Trophoblast cell (in vitro differentiated cells and primary cell): ENCODE measurements at regions not wholly inside any gene's neighbourhood (a gene's known extent, or its start where the extent isn't known, plus 50 kb on each side); places are given as distances from the start of the nearest gene placed in this dataset.

Experiments
- DNase-seq, 2 donors: peaks; one replicate each; pipeline ENCODE4 v3.0.0-alpha.2; 2016
- H2AFZ ChIP-seq: 2 replicates; pipeline ENCODE4 v1.6.1; 2013; ENCODE audit warnings: low read length, moderate library complexity, mild to moderate bottlenecking; ENCODE audit not compliant: insufficient read depth, poor library complexity
- H2AK5ac ChIP-seq: 2 replicates; pipeline ENCODE4 v1.6.1; 2013; ENCODE audit warnings: mild to moderate bottlenecking, low read length
- H2BK120ac ChIP-seq: 2 replicates; pipeline ENCODE4 v1.6.1; 2013; ENCODE audit warnings: low read length, mild to moderate bottlenecking, moderate library complexity; ENCODE audit not compliant: insufficient read depth, poor library complexity
- H2BK12ac ChIP-seq: 2 replicates; pipeline ENCODE4 v1.6.1; 2013; ENCODE audit warnings: mild to moderate bottlenecking, low read length, moderate library complexity
- H2BK5ac ChIP-seq: 2 replicates; pipeline ENCODE4 v1.6.1; 2013; ENCODE audit warnings: low read length, low read depth, moderate library complexity, mild to moderate bottlenecking; ENCODE audit not compliant: poor library complexity
- H3K14ac ChIP-seq: 2 replicates; pipeline ENCODE4 v1.6.1; 2013; ENCODE audit warnings: mild to moderate bottlenecking, low read length
- H3K18ac ChIP-seq: 2 replicates; pipeline ENCODE4 v1.6.1; 2013; ENCODE audit warnings: mild to moderate bottlenecking, low read length
- H3K23ac ChIP-seq: 2 replicates; pipeline ENCODE4 v1.6.1; 2013; ENCODE audit warnings: low read length
- H3K27ac ChIP-seq: 2 replicates; pipeline ENCODE4 v1.5.1; 2013; ENCODE audit warnings: low read depth, mild to moderate bottlenecking, inconsistent platforms, low read length, moderate library complexity
- H3K27me3 ChIP-seq: 2 replicates; pipeline ENCODE4 v1.6.1; 2013; ENCODE audit warnings: inconsistent platforms, mild to moderate bottlenecking, low read length, moderate library complexity; ENCODE audit not compliant: insufficient read depth
- H3K36me3 ChIP-seq, 2 experiments: 1 replicate in 1 of 2; 2 replicates in 1 of 2; pipeline ENCODE4 v1.6.1; 2013; ENCODE audit warnings: low read length in 2 of 2, mild to moderate bottlenecking in 2 of 2, moderate library complexity in 1 of 2; ENCODE audit not compliant: insufficient read depth in 2 of 2, control insufficient read depth in 1 of 2
- H3K4ac ChIP-seq: 2 replicates; pipeline ENCODE4 v1.6.1; 2013; ENCODE audit warnings: low read depth, mild to moderate bottlenecking, low read length, moderate library complexity
- H3K4me1 ChIP-seq, 2 experiments: 1 replicate in 1 of 2; 2 replicates in 1 of 2; pipeline ENCODE4 v1.6.1; 2013; ENCODE audit warnings: low read length in 2 of 2, mild to moderate bottlenecking in 2 of 2, moderate library complexity in 1 of 2; ENCODE audit not compliant: insufficient read depth in 2 of 2, control insufficient read depth in 1 of 2
- H3K4me2 ChIP-seq: 2 replicates; pipeline ENCODE4 v1.6.1; 2013; ENCODE audit warnings: inconsistent platforms, mild to moderate bottlenecking, low read length, moderate library complexity
- H3K4me3 ChIP-seq: 2 replicates; pipeline ENCODE4 v1.5.1; 2013; ENCODE audit warnings: mild to moderate bottlenecking, low read depth, low read length, inconsistent platforms
- H3K79me1 ChIP-seq: one replicate; pipeline ENCODE4 v1.6.1; 2013; ENCODE audit warnings: low read length
- H3K79me2 ChIP-seq: 2 replicates; pipeline ENCODE4 v1.6.1; 2013; ENCODE audit warnings: low read length, mild to moderate bottlenecking; ENCODE audit not compliant: control insufficient read depth, insufficient read depth, poor library complexity
- H3K9ac ChIP-seq: 2 replicates; pipeline ENCODE4 v1.6.1; 2013; ENCODE audit warnings: mild to moderate bottlenecking, low read length
- H3K9me3 ChIP-seq: 2 replicates; pipeline ENCODE4 v1.6.1; 2013; ENCODE audit warnings: low read depth, mild to moderate bottlenecking, control low read depth, inconsistent platforms, low read length; ENCODE audit not compliant: insufficient read depth
- H4K12ac ChIP-seq: 2 replicates; pipeline ENCODE4 v1.6.1; 2013; ENCODE audit warnings: low read depth, mild to moderate bottlenecking, low read length, moderate library complexity
- H4K8ac ChIP-seq: 2 replicates; pipeline ENCODE4 v1.6.1; 2013; ENCODE audit warnings: low read depth, mild to moderate bottlenecking, low read length, moderate library complexity
- H4K91ac ChIP-seq: one replicate; pipeline ENCODE4 v1.6.1; 2013; ENCODE audit warnings: low read depth, mild to moderate bottlenecking, low read length, moderate library complexity
- WGBS: extraction: QIAGEN DNeasy Blood & Tissue Kit; methylation state at CpG from one replicate; pipeline ENCODE4 v1.1.7; 2013; ENCODE audit warnings: missing lambda C conversion rate; ENCODE audit not compliant: insufficient read length, insufficient coverage; ENCODE audit errors: extremely low coverage; 5-methylcytosine and 5-hydroxymethylcytosine counted together

GRCh38 chr2:147356157-147356556, 488.7 kb upstream of the ACVR2A start:
- no CpG with 5 or more reads among the region's 4 CpGs for WGBS
- H3K27me3 ChIP-seq, result no peaks in the 10 kb centered on the region
- no peaks in the 10 kb centered on the region for H3K36me3 ChIP-seq
- no peak overlapping the region for H4K91ac ChIP-seq
- no peak overlapping the region for H2BK5ac ChIP-seq
- H2AFZ ChIP-seq, result no peak overlapping the region
- peaks cover 0 to 3% of the 10 kb centered on the region in 2 experiments for H3K4me1 ChIP-seq
- no peaks in the 10 kb centered on the region for H3K9me3 ChIP-seq
- no peak for DNase-seq
- H3K9ac ChIP-seq, result no peak overlapping the region
- no peak overlapping the region for H3K23ac ChIP-seq
- H4K12ac ChIP-seq, result no peak overlapping the region
- no peaks in the 10 kb centered on the region for H3K79me1 ChIP-seq
- no peak overlapping the region for H3K4me3 ChIP-seq
- no peak overlapping the region for H3K4ac ChIP-seq
- H2BK12ac ChIP-seq, result no peak overlapping the region
- H3K4me2 ChIP-seq, result no peak overlapping the region
- H3K14ac ChIP-seq, result no peak overlapping the region
- H3K18ac ChIP-seq, result no peak overlapping the region
- no peaks in the 10 kb centered on the region for H3K79me2 ChIP-seq
- H4K8ac ChIP-seq, result no peak overlapping the region
- H2BK120ac ChIP-seq, result no peak overlapping the region
- no peak overlapping the region for H3K27ac ChIP-seq
- H2AK5ac ChIP-seq, result no peak overlapping the region

- DNase-seq, result peak; percentile 86 to 92
- Histone ChIP-seq H3K23ac (no peak overlapping the region), H3K4me2 (no peak overlapping the region), H2AK5ac (no peak overlapping the region), H2BK12ac (no peak overlapping the region), H3K14ac (no peak overlapping the region), H2BK5ac (no peak overlapping the region), H3K4ac (no peak overlapping the region), H3K27me3 (no peaks in the 10 kb centered on the region), H3K18ac (no peak overlapping the region), H2AFZ (no peak overlapping the region), H3K4me1 (peaks cover 0 to 3% of the 10 kb centered on the region in 2 experiments), H3K9me3 (no peaks in the 10 kb centered on the region), H4K91ac (no peak overlapping the region), H4K8ac (no peak overlapping the region), H4K12ac (no peak overlapping the region), H3K9ac (no peak overlapping the region), H3K36me3 (no peaks in the 10 kb centered on the region), H3K79me2 (no peaks in the 10 kb centered on the region), H3K27ac (no peak overlapping the region), H3K79me1 (no peaks in the 10 kb centered on the region), H2BK120ac (no peak overlapping the region), H3K4me3 (no peak overlapping the region)
- WGBS, result no CpG with 5 or more reads among the region's 4 CpGs
Measured at GRCh38 chr2:147355706-147356105, 489.1 kb upstream of the ACVR2A start.

- Histone ChIP-seq H2AK5ac (no peak overlapping the region), H3K36me3 (no peaks in the 10 kb centered on the region), H3K18ac (no peak overlapping the region), H2AFZ (no peak overlapping the region), H3K27me3 (no peaks in the 10 kb centered on the region), H4K8ac (no peak overlapping the region), H3K9me3 (no peaks in the 10 kb centered on the region), H3K4me1 (peaks cover 0 to 3% of the 10 kb centered on the region in 2 experiments), H3K4me3 (no peak overlapping the region), H2BK5ac (no peak overlapping the region), H2BK12ac (no peak overlapping the region), H3K23ac (no peak overlapping the region), H3K27ac (no peak overlapping the region), H3K4me2 (no peak overlapping the region), H3K79me2 (no peaks in the 10 kb centered on the region), H3K14ac (no peak overlapping the region), H3K9ac (no peak overlapping the region), H2BK120ac (no peak overlapping the region), H3K4ac (no peak overlapping the region), H4K12ac (no peak overlapping the region), H4K91ac (no peak overlapping the region), H3K79me1 (no peaks in the 10 kb centered on the region)
- DNase-seq, result no peak
Measured at GRCh38 chr2:147353072-147353381, 491.8 kb upstream of the ACVR2A start.

GRCh38 chr2:147352264-147353071, 492.4 kb upstream of the ACVR2A start:
- H4K8ac ChIP-seq, result no peak overlapping the region
- no peaks in the 10 kb centered on the region for H3K79me2 ChIP-seq
- H3K9ac ChIP-seq, result no peak overlapping the region
- no peak overlapping the region for H3K4me2 ChIP-seq
- H4K12ac ChIP-seq, result no peak overlapping the region
- WGBS, result no CpG with 5 or more reads among the region's 8 CpGs
- no peak overlapping the region for H2BK120ac ChIP-seq
- no peak for DNase-seq
- no peak overlapping the region for H2BK5ac ChIP-seq
- H4K91ac ChIP-seq, result no peak overlapping the region
- no peak overlapping the region for H2AK5ac ChIP-seq
- no peak overlapping the region for H3K4me3 ChIP-seq
- H3K79me1 ChIP-seq, result no peaks in the 10 kb centered on the region
- no peak overlapping the region for H3K14ac ChIP-seq
- no peaks in the 10 kb centered on the region for H3K9me3 ChIP-seq
- H3K27ac ChIP-seq, result no peak overlapping the region
- no peaks in the 10 kb centered on the region for H3K27me3 ChIP-seq
- H3K18ac ChIP-seq, result no peak overlapping the region
- H3K4ac ChIP-seq, result no peak overlapping the region
- peaks cover 0 to 3% of the 10 kb centered on the region in 2 experiments for H3K4me1 ChIP-seq
- no peak overlapping the region for H3K23ac ChIP-seq
- H2BK12ac ChIP-seq, result no peak overlapping the region
- H2AFZ ChIP-seq, result no peak overlapping the region
- H3K36me3 ChIP-seq, result no peaks in the 10 kb centered on the region
